B cell (primary cell): ENCODE measurements at regions not wholly inside any gene's neighbourhood (a gene's known extent, or its start where the extent isn't known, plus 50 kb on each side); places are given as distances from the start of the nearest gene placed in this dataset.
"Not testable (repeated sequence)": the region's sequence is repeated elsewhere in the genome, so short reads cannot be mapped to it uniquely, and the experiment has no call there.

ENCODE experiments used
- ATAC-seq: fragments of 200-7000 bp; cut with Tn5 transposase; one replicate; pipeline ENCODE4 v1.10.0; 2021; ENCODE audit warnings: low read depth, mild to moderate bottlenecking, moderate number of reproducible peaks, moderate library complexity
- CTCF ChIA-PET: fragments of 350-600 bp; sonication (Branson Sonifier 250); formaldehyde crosslinking; loops from one replicate; lab custom pipeline; 2021; ENCODE audit warnings: antibody characterized with exemption, inconsistent platforms; lab: Charles Lee
- POLR2A ChIA-PET: fragments of 350-600 bp; sonication (Branson Sonifier 250); formaldehyde crosslinking; loops from one replicate; lab custom pipeline; 2021; ENCODE audit warnings: antibody characterized with exemption; lab: Charles Lee
- DNase-seq: peaks from one replicate; pipeline ENCODE4 v3.0.0; 2013
- H2AFZ ChIP-seq: 2 replicates; pipeline ENCODE4 v1.6.1; 2012; ENCODE audit warnings: mild to moderate bottlenecking, low read depth, low read length; ENCODE audit not compliant: insufficient read depth, poor library complexity, severe bottlenecking
- H3K27ac ChIP-seq, 2 donors: 1 replicate in 1 of 2; 2 replicates in 1 of 2; pipeline ENCODE4 v1.5.1; 2012 to 2013; ENCODE audit warnings: low read length in 2 of 2, mild to moderate bottlenecking in 2 of 2, moderate library complexity in 1 of 2
- H3K27me3 ChIP-seq, 4 experiments: fragments of 200-600 bp in 1 of 4; sonication (generic) in 1 of 4; replicated peaks in 1 of 4; 1 replicate in 2 of 4; 2 replicates in 2 of 4; pipeline versions ENCODE4 v1.6.1 to v1.7.0; 2013 to 2016; ENCODE audit warnings: low read length in 3 of 4, mild to moderate bottlenecking in 2 of 4, mixed read lengths in 1 of 4, moderate library complexity in 1 of 4; ENCODE audit not compliant: insufficient read depth in 4 of 4, control insufficient read depth in 3 of 4; ENCODE audit errors: control extremely low read depth in 1 of 4
- H3K36me3 ChIP-seq, 2 experiments: replicated peaks in 1 of 2; 1 replicate in 1 of 2; 2 replicates in 1 of 2; pipeline versions ENCODE4 v1.6.1 to v1.7.1; 2013; ENCODE audit warnings: low read length in 1 of 2; ENCODE audit not compliant: insufficient read depth in 2 of 2, control insufficient read depth in 1 of 2; ENCODE audit errors: control extremely low read depth in 1 of 2, extremely low read depth in 1 of 2
- H3K4me1 ChIP-seq, 2 donors: fragments of 200-600 bp in 1 of 2; sonication (generic) in 1 of 2; 1 replicate in 1 of 2; 2 replicates in 1 of 2; pipeline versions ENCODE4 v1.5.1 to v1.6.1; 2013 to 2017; ENCODE audit warnings: low read length in 2 of 2; ENCODE audit not compliant: control insufficient read depth in 2 of 2, insufficient read depth in 2 of 2
- H3K4me2 ChIP-seq: replicated peaks from 2 replicates; pipeline ENCODE3; 2012; ENCODE audit warnings: mild to moderate bottlenecking, low read depth, low read length; ENCODE audit not compliant: poor library complexity, severe bottlenecking
- H3K4me3 ChIP-seq, 5 experiments: fragments of 200-600 bp in 1 of 5; sonication (generic) in 1 of 5; 1 replicate in 3 of 5; 2 replicates in 2 of 5; pipeline versions ENCODE4 v1.5.1 to v1.7.0; 2011 to 2016; ENCODE audit warnings: low read length in 4 of 5, mild to moderate bottlenecking in 4 of 5, low read depth in 2 of 5, control low read depth in 1 of 5, moderate library complexity in 1 of 5; ENCODE audit not compliant: insufficient read depth in 1 of 5; ENCODE audit errors: control extremely low read depth in 1 of 5, extremely low read depth in 1 of 5
- H3K79me2 ChIP-seq: fragments of 200-600 bp; sonication (generic); one replicate; pipeline ENCODE4 v1.6.0; 2016; ENCODE audit warnings: low read length; ENCODE audit not compliant: control insufficient read depth, insufficient read depth
- H3K9ac ChIP-seq: fragments of 200-600 bp; sonication (generic); 2 replicates; pipeline ENCODE4 v1.6.1; 2017; ENCODE audit warnings: mild to moderate bottlenecking, low read length, moderate library complexity
- H3K9me3 ChIP-seq, 3 donors: one replicate each; pipeline versions ENCODE4 v1.6.1 to v1.7.1; 2013; ENCODE audit warnings: low read length in 2 of 3; ENCODE audit not compliant: control insufficient read depth in 2 of 3, insufficient read depth in 1 of 3; ENCODE audit errors: control extremely low read depth in 1 of 3
- H4K20me1 ChIP-seq: 2 replicates; pipeline ENCODE4 v1.6.0; 2012; ENCODE audit warnings: mild to moderate bottlenecking, low read length; ENCODE audit not compliant: insufficient read depth, control insufficient read depth, poor library complexity, severe bottlenecking
- H3K27ac Mint-ChIP-seq: one replicate; pipeline ENCODE4 v1.8.0; 2021; ENCODE audit warnings: mixed read lengths
- H3K27me3 Mint-ChIP-seq: one replicate; pipeline ENCODE4 v1.8.0; 2021; ENCODE audit warnings: mixed read lengths
- H3K4me1 Mint-ChIP-seq: one replicate; pipeline ENCODE4 v1.8.0; 2021; ENCODE audit warnings: mixed read lengths
- H3K4me3 Mint-ChIP-seq: one replicate; pipeline ENCODE4 v1.8.0; 2021; ENCODE audit warnings: mixed read lengths
- H3K9me3 Mint-ChIP-seq: one replicate; pipeline ENCODE4 v1.8.0; 2022; ENCODE audit warnings: mixed read lengths; ENCODE audit not compliant: insufficient read depth
- EZH2 ChIP-seq: IDR thresholded peaks from 2 replicates; pipeline ENCODE4 v1.6.1; 2012; ENCODE audit warnings: borderline replicate concordance, low read depth, mild to moderate bottlenecking, moderate library complexity, low read length; ENCODE audit not compliant: insufficient read depth, poor library complexity, severe bottlenecking
- WGBS: methylation state at CpG from one replicate; pipeline ENCODE4 v1.1.5; 2013; ENCODE audit warnings: missing lambda C conversion rate; ENCODE audit not compliant: insufficient coverage; 5-methylcytosine and 5-hydroxymethylcytosine counted together
- intact Hi-C: fragments of 100-400 bp; cut with micrococcal nuclease; formaldehyde crosslinking; loops from one replicate; pipeline ENCODE4 v1.10.0; 2022
- TF ChIP-seq, protein P1 (sequence below): fragments of 200-600 bp; IDR thresholded peaks from one replicate; pipeline ENCODE4 v1.8.0; 2022; ENCODE audit warnings: antibody characterized with exemption, mild to moderate bottlenecking

GRCh38 chr5:21391506-21391905 is 1403.5 kb upstream of the CDH18 start:
- no peaks in the 10 kb centered on the region for H3K4me1 Mint-ChIP-seq
- Histone ChIP-seq H2AFZ (no peak overlapping the region), H3K9ac (no peak overlapping the region), H3K27me3 (no peaks in the 10 kb centered on the region), H3K27ac (no peak overlapping the region), H3K9me3 (no peaks in the 10 kb centered on the region), H3K36me3 (no peaks in the 10 kb centered on the region), H3K4me1 (no peaks in the 10 kb centered on the region), H3K4me3 (no peak overlapping the region), H3K79me2 (no peaks in the 10 kb centered on the region), H3K4me2 (no peak overlapping the region), H4K20me1 (no peaks in the 10 kb centered on the region)
- TF ChIP-seq EZH2: no peak
- TF ChIP-seq, protein P1, sequence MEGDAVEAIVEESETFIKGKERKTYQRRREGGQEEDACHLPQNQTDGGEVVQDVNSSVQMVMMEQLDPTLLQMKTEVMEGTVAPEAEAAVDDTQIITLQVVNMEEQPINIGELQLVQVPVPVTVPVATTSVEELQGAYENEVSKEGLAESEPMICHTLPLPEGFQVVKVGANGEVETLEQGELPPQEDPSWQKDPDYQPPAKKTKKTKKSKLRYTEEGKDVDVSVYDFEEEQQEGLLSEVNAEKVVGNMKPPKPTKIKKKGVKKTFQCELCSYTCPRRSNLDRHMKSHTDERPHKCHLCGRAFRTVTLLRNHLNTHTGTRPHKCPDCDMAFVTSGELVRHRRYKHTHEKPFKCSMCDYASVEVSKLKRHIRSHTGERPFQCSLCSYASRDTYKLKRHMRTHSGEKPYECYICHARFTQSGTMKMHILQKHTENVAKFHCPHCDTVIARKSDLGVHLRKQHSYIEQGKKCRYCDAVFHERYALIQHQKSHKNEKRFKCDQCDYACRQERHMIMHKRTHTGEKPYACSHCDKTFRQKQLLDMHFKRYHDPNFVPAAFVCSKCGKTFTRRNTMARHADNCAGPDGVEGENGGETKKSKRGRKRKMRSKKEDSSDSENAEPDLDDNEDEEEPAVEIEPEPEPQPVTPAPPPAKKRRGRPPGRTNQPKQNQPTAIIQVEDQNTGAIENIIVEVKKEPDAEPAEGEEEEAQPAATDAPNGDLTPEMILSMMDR: no peak
- no peaks in the 10 kb centered on the region for H3K27me3 Mint-ChIP-seq
- intact Hi-C loops: no loop called here
- no CpG with 5 or more reads among the region's 1 CpG for WGBS
- ATAC-seq: no peak
- no peak overlapping the region for H3K4me3 Mint-ChIP-seq
- H3K9me3 Mint-ChIP-seq: no peaks in the 10 kb centered on the region
- DNase-seq: no peak
- H3K27ac Mint-ChIP-seq: no peak overlapping the region
- ChIA-PET CTCF (no interaction called here), POLR2A (no interaction called here)

GRCh38 chr5:21360754-21361153 is 1372.8 kb upstream of the CDH18 start:
- H3K4me3 Mint-ChIP-seq, H3K9me3 Mint-ChIP-seq, H3K36me3 ChIP-seq, H3K27ac ChIP-seq, H3K4me1 Mint-ChIP-seq, H3K27ac Mint-ChIP-seq, H3K4me3 ChIP-seq, POLR2A ChIA-PET, H3K27me3 ChIP-seq, H4K20me1 ChIP-seq, H3K79me2 ChIP-seq, H3K27me3 Mint-ChIP-seq, H3K9me3 ChIP-seq, H3K4me2 ChIP-seq, H3K4me1 ChIP-seq, H2AFZ ChIP-seq, H3K9ac ChIP-seq, CTCF ChIA-PET, intact Hi-C loops, DNase-seq, ATAC-seq: not testable (repeated sequence)

- H3K4me1 Mint-ChIP-seq, H3K27me3 Mint-ChIP-seq, H2AFZ ChIP-seq, CTCF ChIA-PET, H3K27ac Mint-ChIP-seq, H3K27me3 ChIP-seq, H3K4me1 ChIP-seq, H3K79me2 ChIP-seq, H3K27ac ChIP-seq, H4K20me1 ChIP-seq, H3K36me3 ChIP-seq, H3K9me3 Mint-ChIP-seq, intact Hi-C loops, H3K9ac ChIP-seq, POLR2A ChIA-PET, H3K9me3 ChIP-seq, H3K4me2 ChIP-seq, ATAC-seq, H3K4me3 ChIP-seq: not testable (repeated sequence)
- peak overlapping the region; percentile 76 for H3K4me3 Mint-ChIP-seq
- DNase-seq: peak; percentile 13
- WGBS: 100% methylated on average over 1 of the region's 3 CpGs
Observed at GRCh38 chr5:21341948-21342261, 1353.9 kb upstream of the CDH18 start.
